Thyroid gland (tissue), 4 donors: ENCODE measurements at regions not wholly inside any gene's neighbourhood (a gene's known extent, or its start where the extent isn't known, plus 50 kb on each side); places are given as distances from the start of the nearest gene placed in this dataset.

Source experiments
- POLR2A ChIP-seq, 2 donors: fragments of 450-650 bp; IDR thresholded peaks; one replicate each; pipeline ENCODE4 v1.6.1; 2017; ENCODE audit warnings: antibody characterized with exemption in 2 of 2, mild to moderate bottlenecking in 2 of 2, moderate library complexity in 1 of 2
- TF ChIP-seq, protein P1 (sequence below), 6 experiments: fragments of 200-600 bp in 3 of 6; fragments of 450-650 bp in 3 of 6; sonication (generic) in 3 of 6; IDR thresholded peaks; one replicate each; pipeline ENCODE4 v1.5.1; 2016 to 2019; ENCODE audit warnings: antibody characterized with exemption in 6 of 6, mild to moderate bottlenecking in 2 of 6, inconsistent platforms in 1 of 6, moderate library complexity in 1 of 6

GRCh38 chr3:193052354-193053045 lies 134.8 kb upstream of the MB21D2 start:
- no peak for TF ChIP-seq POLR2A (IDR thresholded peaks at IDR 0.05)
- TF ChIP-seq, protein P1, sequence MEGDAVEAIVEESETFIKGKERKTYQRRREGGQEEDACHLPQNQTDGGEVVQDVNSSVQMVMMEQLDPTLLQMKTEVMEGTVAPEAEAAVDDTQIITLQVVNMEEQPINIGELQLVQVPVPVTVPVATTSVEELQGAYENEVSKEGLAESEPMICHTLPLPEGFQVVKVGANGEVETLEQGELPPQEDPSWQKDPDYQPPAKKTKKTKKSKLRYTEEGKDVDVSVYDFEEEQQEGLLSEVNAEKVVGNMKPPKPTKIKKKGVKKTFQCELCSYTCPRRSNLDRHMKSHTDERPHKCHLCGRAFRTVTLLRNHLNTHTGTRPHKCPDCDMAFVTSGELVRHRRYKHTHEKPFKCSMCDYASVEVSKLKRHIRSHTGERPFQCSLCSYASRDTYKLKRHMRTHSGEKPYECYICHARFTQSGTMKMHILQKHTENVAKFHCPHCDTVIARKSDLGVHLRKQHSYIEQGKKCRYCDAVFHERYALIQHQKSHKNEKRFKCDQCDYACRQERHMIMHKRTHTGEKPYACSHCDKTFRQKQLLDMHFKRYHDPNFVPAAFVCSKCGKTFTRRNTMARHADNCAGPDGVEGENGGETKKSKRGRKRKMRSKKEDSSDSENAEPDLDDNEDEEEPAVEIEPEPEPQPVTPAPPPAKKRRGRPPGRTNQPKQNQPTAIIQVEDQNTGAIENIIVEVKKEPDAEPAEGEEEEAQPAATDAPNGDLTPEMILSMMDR (IDR thresholded peaks at IDR 0.05): no peak
